Fibroblast of pulmonary artery (primary cell): ENCODE measurements at regions not wholly inside any gene's neighbourhood (a gene's known extent, or its start where the extent isn't known, plus 50 kb on each side); places are given as distances from the start of the nearest gene placed in this dataset.

Source experiments
- DNase-seq: peaks from one replicate; pipeline ENCODE4 v3.0.0-alpha.2; 2010; ENCODE audit warnings: low read depth
- H3K4me3 ChIP-seq: replicated peaks from 2 replicates; pipeline ENCODE4 v1.5.1; 2011; ENCODE audit warnings: low read depth, mild to moderate bottlenecking, control low read depth, low read length, moderate library complexity
- TF ChIP-seq, protein P1 (sequence below): IDR thresholded peaks from 2 replicates; pipeline ENCODE4 v1.5.1; 2011; ENCODE audit warnings: mild to moderate bottlenecking, control low read depth, low read length, inconsistent platforms; ENCODE audit errors: missing control alignments

DNA sequence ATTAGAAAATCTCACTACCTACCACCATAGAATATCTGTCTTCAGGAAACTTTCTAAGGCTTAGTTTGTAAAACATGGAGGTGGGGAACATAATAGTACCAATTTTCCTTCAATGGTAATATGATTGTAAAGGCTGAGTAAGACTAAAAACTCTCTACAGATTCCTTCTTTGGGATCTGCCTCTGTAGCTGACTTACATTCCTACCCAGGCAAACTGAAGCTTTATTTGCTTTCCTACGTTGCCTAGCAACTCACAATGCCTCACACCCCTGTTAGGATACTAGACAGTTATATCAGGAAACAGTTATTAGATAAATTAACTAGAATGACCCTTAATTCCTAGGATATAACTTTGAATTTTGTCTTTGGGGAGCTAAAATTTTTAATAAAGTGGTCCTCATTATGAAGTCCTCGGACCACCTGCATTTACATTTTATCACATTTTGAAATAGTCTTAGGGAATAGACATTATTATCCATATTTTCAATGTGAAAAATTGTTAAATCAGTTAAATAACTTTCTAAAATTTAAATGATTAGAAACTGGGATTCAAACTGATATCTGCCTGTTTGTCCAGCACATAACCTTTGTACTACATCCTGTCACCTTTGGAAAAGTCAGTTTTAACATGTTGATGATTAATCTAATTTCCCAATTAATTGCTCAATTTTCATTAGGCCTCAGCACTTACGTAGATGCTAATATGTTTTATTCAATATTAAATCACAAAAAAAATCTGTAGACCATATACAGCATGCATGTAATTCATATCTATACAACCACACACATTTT is 591.4 kb downstream of the RNF144B start:
- TF ChIP-seq, protein P1, sequence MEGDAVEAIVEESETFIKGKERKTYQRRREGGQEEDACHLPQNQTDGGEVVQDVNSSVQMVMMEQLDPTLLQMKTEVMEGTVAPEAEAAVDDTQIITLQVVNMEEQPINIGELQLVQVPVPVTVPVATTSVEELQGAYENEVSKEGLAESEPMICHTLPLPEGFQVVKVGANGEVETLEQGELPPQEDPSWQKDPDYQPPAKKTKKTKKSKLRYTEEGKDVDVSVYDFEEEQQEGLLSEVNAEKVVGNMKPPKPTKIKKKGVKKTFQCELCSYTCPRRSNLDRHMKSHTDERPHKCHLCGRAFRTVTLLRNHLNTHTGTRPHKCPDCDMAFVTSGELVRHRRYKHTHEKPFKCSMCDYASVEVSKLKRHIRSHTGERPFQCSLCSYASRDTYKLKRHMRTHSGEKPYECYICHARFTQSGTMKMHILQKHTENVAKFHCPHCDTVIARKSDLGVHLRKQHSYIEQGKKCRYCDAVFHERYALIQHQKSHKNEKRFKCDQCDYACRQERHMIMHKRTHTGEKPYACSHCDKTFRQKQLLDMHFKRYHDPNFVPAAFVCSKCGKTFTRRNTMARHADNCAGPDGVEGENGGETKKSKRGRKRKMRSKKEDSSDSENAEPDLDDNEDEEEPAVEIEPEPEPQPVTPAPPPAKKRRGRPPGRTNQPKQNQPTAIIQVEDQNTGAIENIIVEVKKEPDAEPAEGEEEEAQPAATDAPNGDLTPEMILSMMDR: no peak
- H3K4me3 ChIP-seq: no peak overlapping the region
- DNase-seq: peak; percentile 18

DNA sequence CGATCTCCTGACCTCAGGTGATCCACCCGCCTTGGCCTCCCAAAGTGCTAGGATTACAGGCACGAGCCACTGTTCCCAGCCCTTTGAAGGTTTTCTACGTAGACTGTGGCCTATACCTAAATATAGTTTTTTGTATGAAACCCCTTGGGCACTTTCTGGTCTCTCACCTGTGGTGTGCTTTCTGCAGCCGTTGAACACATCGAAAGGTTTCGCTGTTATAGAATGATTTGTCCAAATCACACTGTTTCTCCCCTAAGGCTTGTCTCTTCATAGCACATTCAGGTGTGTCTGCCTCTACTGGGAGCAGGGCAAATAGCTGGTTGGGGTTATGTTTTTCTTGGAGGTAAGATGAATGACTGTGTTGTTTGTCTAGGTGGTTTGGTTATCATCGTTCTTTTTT is 597.9 kb downstream of the RNF144B start:
- TF ChIP-seq, protein P1: no peak
- DNase-seq: no peak
- no peak overlapping the region for H3K4me3 ChIP-seq

DNA sequence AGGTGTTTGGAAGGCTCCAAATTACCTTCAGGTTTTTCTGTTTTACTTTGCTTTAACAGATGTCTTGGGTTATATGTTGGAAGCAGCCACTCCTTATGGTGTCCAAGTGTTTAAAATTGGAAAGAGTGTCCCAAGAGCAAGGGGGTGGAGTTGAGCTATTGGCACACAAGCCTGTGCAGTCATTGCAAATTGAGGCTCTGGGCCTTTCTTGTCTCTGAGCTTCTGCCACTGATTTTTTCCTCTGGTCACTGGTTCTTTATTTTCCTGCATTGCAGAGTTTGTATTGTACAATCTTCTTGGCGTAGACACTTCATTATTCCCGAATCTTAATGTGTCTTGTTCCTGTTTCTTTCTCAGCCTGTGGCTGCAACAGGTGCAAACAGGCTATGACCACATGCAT is 598.8 kb downstream of the RNF144B start:
- H3K4me3 ChIP-seq: no peak overlapping the region
- no peak for DNase-seq
- TF ChIP-seq, protein P1: no peak

DNA sequence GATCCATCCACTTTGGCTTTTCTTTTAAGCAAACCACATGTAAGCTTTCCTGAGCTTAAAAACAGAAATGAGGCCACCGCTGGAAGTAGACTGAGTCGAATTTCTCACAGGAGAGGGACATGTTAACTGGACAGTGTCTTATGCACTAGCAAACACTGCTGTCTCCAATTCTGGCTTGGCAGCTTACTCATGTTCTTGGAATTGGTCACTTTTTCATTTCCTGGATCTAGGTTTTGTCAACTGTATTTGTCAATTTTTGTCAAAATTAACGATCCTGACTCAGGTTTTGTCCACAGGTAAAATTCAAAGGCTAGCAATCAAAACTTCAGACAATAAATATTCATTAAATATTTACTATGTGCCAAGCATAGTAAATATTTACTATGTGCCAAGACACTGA is 601.5 kb downstream of the RNF144B start:
- no peak overlapping the region for H3K4me3 ChIP-seq
- TF ChIP-seq, protein P1: no peak
- no peak for DNase-seq

DNA sequence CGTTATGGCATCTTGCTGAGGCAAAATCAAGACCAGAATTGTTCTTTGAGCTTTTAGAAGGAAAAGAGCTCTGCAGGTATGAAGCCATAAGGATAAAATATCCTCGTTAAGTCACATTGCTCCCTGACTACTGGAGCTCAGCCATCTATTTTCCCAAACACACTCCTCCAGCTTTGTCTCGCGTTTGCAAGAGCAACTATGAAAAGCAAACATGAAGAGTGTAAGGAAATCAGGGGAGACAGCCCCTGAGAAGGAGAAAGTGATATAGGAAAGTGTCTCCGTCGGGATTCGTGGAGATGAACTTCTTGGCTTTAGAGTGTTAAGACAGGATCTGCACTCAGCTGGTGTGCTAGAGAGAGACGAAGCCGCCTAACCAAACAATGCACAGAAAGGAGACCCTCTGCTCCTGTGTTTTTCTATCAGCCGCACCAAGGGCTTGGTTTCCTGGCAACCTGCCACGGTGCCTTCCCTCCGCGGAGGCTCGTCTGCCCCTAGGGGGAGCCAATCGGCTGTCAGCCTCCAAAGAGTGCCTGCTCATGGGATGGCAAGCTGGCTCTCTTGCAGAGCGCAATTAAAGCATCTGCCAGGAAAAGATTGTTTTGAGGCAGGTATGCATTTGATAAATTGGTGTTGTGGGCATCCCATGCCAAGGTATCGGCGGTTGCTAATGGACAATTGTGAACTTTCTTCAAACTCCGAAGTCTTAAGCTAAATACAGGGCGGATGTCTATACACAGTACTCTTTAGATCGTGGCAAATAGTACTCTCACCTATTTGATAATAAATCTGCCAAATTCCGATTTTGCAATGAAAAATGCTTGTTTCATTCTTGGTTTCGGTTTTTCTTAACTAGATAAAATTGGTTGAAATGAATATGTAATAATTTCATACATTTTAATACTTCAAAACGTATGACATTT is 603.2 kb downstream of the RNF144B start:
- no peak overlapping the region for H3K4me3 ChIP-seq
- DNase-seq: peak; percentile 47
- TF ChIP-seq, protein P1: peak; percentile 49

DNA sequence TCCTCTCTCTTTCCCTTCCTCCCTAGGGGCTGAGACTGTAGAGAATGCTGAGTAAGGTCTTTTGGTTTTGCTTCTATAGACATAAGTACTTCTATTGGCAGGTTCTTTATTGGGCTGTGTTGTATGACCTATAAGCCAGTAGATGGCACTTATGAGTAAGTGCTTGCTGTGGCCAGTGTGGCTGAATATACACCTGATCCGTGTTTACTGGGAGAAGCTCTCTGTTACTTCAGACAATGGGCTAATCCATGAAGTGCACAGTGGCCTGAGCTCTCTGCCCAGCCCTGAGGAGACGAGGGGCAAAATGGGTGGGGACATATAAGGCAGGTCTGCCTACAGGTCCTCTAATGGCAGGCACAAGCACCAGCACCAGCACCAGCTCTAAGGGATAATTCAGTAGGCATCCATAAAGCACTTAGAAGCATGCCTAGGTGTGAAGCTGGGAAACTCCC is 610.3 kb downstream of the RNF144B start:
- peak; percentile 70 for DNase-seq

More for the DNA sequence above, 610.3 kb downstream of the RNF144B start:
- TF ChIP-seq, protein P1: peak; percentile 75
- H3K4me3 ChIP-seq: no peak overlapping the region
